CD4-positive, CD25-positive, alpha-beta regulatory T cell (primary cell): ENCODE measurements at regions not wholly inside any gene's neighbourhood (a gene's known extent, or its start where the extent isn't known, plus 50 kb on each side); places are given as distances from the start of the nearest gene placed in this dataset.
A peak's percentile ranks its signal among the peaks of the same experiment; 100 is the strongest.
"Not testable (repeated sequence)": the region's sequence is repeated elsewhere in the genome, so short reads cannot be mapped to it uniquely, and the experiment has no call there.

ENCODE experiments used
- ATAC-seq, 2 donors: fragments of 150-1000 bp; cut with Tn5 transposase; one replicate each; pipeline ENCODE4 v1.10.0; 2021; ENCODE audit warnings: low read depth in 2 of 2, moderate number of reproducible peaks in 2 of 2, moderate library complexity in 1 of 2
- DNase-seq, 3 donors: peaks; one replicate each; pipeline versions ENCODE4 v3.0.0 to v3.0.0-alpha.2; 2012 to 2022; ENCODE audit warnings: mixed read lengths in 1 of 3
- H3K27ac ChIP-seq: one replicate; pipeline ENCODE4 v1.7.0; 2013; ENCODE audit warnings: mild to moderate bottlenecking, low read length; ENCODE audit not compliant: insufficient read depth, poor library complexity, severe bottlenecking
- H3K27me3 ChIP-seq: one replicate; pipeline ENCODE4 v1.7.0; 2013; ENCODE audit warnings: low read length; ENCODE audit not compliant: control insufficient read depth, insufficient read depth
- H3K36me3 ChIP-seq: one replicate; pipeline ENCODE4 v1.7.0; 2013; ENCODE audit warnings: mild to moderate bottlenecking, low read length, moderate library complexity; ENCODE audit not compliant: control insufficient read depth, insufficient read depth
- H3K4me1 ChIP-seq: 2 replicates; pipeline ENCODE4 v1.7.0; 2013; ENCODE audit warnings: mild to moderate bottlenecking, low read length; ENCODE audit not compliant: insufficient read depth, control insufficient read depth, poor library complexity, severe bottlenecking
- H3K4me3 ChIP-seq: one replicate; pipeline ENCODE4 v1.7.0; 2013; ENCODE audit warnings: low read depth, mild to moderate bottlenecking, low read length, moderate library complexity
- H3K9me3 ChIP-seq, 2 experiments: 1 replicate in 1 of 2; 2 replicates in 1 of 2; pipeline ENCODE4 v1.7.0; 2013; ENCODE audit warnings: low read length in 2 of 2, mild to moderate bottlenecking in 1 of 2, moderate library complexity in 1 of 2; ENCODE audit not compliant: control insufficient read depth in 2 of 2
- H3K27ac Mint-ChIP-seq, 3 donors: one replicate each; pipeline ENCODE4 v1.8.0; 2020 to 2022; ENCODE audit warnings: mild to moderate bottlenecking in 3 of 3, mixed read lengths in 3 of 3, moderate library complexity in 2 of 3
- H3K27me3 Mint-ChIP-seq: one replicate; pipeline ENCODE4 v1.8.0; 2022; ENCODE audit warnings: mild to moderate bottlenecking, mixed read lengths
- H3K36me3 Mint-ChIP-seq: one replicate; pipeline ENCODE4 v1.8.0; 2020; ENCODE audit warnings: mixed read lengths
- H3K4me1 Mint-ChIP-seq, 4 donors: one replicate each; pipeline ENCODE4 v1.8.0; 2020 to 2022; ENCODE audit warnings: mixed read lengths in 4 of 4, mild to moderate bottlenecking in 1 of 4
- H3K4me3 Mint-ChIP-seq, 4 donors: one replicate each; pipeline ENCODE4 v1.8.0; 2020 to 2022; ENCODE audit warnings: mild to moderate bottlenecking in 4 of 4, mixed read lengths in 4 of 4, moderate library complexity in 3 of 4
- H3K9me3 Mint-ChIP-seq, 7 donors: one replicate each; pipeline ENCODE4 v1.8.0; 2020 to 2022; ENCODE audit warnings: mixed read lengths in 7 of 7, mild to moderate bottlenecking in 3 of 7, moderate library complexity in 2 of 7

GRCh38 chr3:104266219-104266618 is 1100.5 kb upstream of the ALCAM start:
- not testable (repeated sequence) for H3K27ac ChIP-seq, H3K27me3 Mint-ChIP-seq, H3K4me3 Mint-ChIP-seq, H3K36me3 Mint-ChIP-seq, H3K36me3 ChIP-seq, DNase-seq, H3K4me3 ChIP-seq, H3K4me1 ChIP-seq, ATAC-seq, H3K27me3 ChIP-seq, H3K9me3 ChIP-seq, H3K27ac Mint-ChIP-seq, H3K4me1 Mint-ChIP-seq
- H3K9me3 Mint-ChIP-seq, result peaks cover 0 to 11% (median 0%) of the 10 kb centered on the region in 7 donors

- DNase-seq, result no peak
Measured at GRCh38 chr3:104269771-104270170, 1096.9 kb upstream of the ALCAM start.

GRCh38 chr3:104273046-104273649 is 1093.6 kb upstream of the ALCAM start:
- H3K27me3 Mint-ChIP-seq, result no peaks in the 10 kb centered on the region
- Histone ChIP-seq H3K4me1 (no peaks in the 10 kb centered on the region), H3K27me3 (no peaks in the 10 kb centered on the region), H3K36me3 (no peaks in the 10 kb centered on the region), H3K27ac (no peak overlapping the region), H3K9me3 (no peaks in the 10 kb centered on the region), H3K4me3 (no peak overlapping the region)
- ATAC-seq, result no peak
- H3K36me3 Mint-ChIP-seq, result no peaks in the 10 kb centered on the region
- no peak for DNase-seq
- H3K4me3 Mint-ChIP-seq, result no peak overlapping the region
- no peak overlapping the region for H3K27ac Mint-ChIP-seq
- H3K4me1 Mint-ChIP-seq, result no peaks in the 10 kb centered on the region
- H3K9me3 Mint-ChIP-seq, result peaks cover under 1 to 6% (median 2%) of the 10 kb centered on the region in 7 donors

More at GRCh38 chr3:104269771-104270170, 1096.9 kb upstream of the ALCAM start:
- Mint-ChIP-seq H3K27ac (no peak overlapping the region), H3K9me3 (peaks cover 0 to 7% (median 2%) of the 10 kb centered on the region in 7 donors), H3K27me3 (no peaks in the 10 kb centered on the region), H3K4me1 (no peaks in the 10 kb centered on the region), H3K4me3 (no peak overlapping the region), H3K36me3 (no peaks in the 10 kb centered on the region)
- no peaks in the 10 kb centered on the region for H3K9me3 ChIP-seq
- no peak overlapping the region for H3K4me3 ChIP-seq
- H3K4me1 ChIP-seq, result no peaks in the 10 kb centered on the region
- no peak overlapping the region for H3K27ac ChIP-seq
- no peaks in the 10 kb centered on the region for H3K27me3 ChIP-seq
- ATAC-seq, result no peak
- H3K36me3 ChIP-seq, result no peaks in the 10 kb centered on the region

- no peaks in the 10 kb centered on the region for H3K36me3 Mint-ChIP-seq
- Histone ChIP-seq H3K27me3 (no peaks in the 10 kb centered on the region), H3K4me1 (no peaks in the 10 kb centered on the region), H3K36me3 (no peaks in the 10 kb centered on the region), H3K9me3 (no peaks in the 10 kb centered on the region), H3K4me3 (no peak overlapping the region), H3K27ac (no peak overlapping the region)
- peaks cover 0 to 4% (median 1%) of the 10 kb centered on the region in 4 donors for H3K4me1 Mint-ChIP-seq
- no peaks in the 10 kb centered on the region for H3K27me3 Mint-ChIP-seq
- H3K27ac Mint-ChIP-seq, result no peak overlapping the region
- DNase-seq (no peak), ATAC-seq (no peak)
- no peak overlapping the region for H3K4me3 Mint-ChIP-seq
- H3K9me3 Mint-ChIP-seq, result peaks cover 0 to 19% (median 5%) of the 10 kb centered on the region in 7 donors
Measured at GRCh38 chr3:104275199-104275598, 1091.5 kb upstream of the ALCAM start.

- H3K27ac Mint-ChIP-seq, result no peak overlapping the region
- DNase-seq, result peak in 1 of 3 donors; percentile 2
Measured at GRCh38 chr3:104279617-104280016, 1087.1 kb upstream of the ALCAM start.

GRCh38 chr3:104281713-104282112 is 1085.0 kb upstream of the ALCAM start:
- Mint-ChIP-seq H3K27ac (no peak overlapping the region), H3K36me3 (no peaks in the 10 kb centered on the region), H3K27me3 (no peaks in the 10 kb centered on the region), H3K4me3 (no peak overlapping the region), H3K4me1 (peaks cover 0 to 4% (median 1%) of the 10 kb centered on the region in 4 donors), H3K9me3 (peaks cover 5 to 52% (median 13%) of the 10 kb centered on the region in 7 donors)
- no peak for DNase-seq
- Histone ChIP-seq H3K9me3 (peaks cover 3 to 17% of the 10 kb centered on the region in 2 experiments), H3K27ac (no peak overlapping the region), H3K27me3 (no peaks in the 10 kb centered on the region), H3K4me1 (no peaks in the 10 kb centered on the region), H3K4me3 (no peak overlapping the region), H3K36me3 (no peaks in the 10 kb centered on the region)
- no peak for ATAC-seq

More at GRCh38 chr3:104279617-104280016, 1087.1 kb upstream of the ALCAM start:
- H3K9me3 ChIP-seq, result peaks cover 3 to 17% of the 10 kb centered on the region in 2 experiments
- Mint-ChIP-seq H3K4me3 (no peak overlapping the region), H3K36me3 (no peaks in the 10 kb centered on the region), H3K4me1 (peaks cover 0 to 4% (median 1%) of the 10 kb centered on the region in 4 donors), H3K27me3 (no peaks in the 10 kb centered on the region), H3K9me3 (peaks cover 4 to 42% (median 9%) of the 10 kb centered on the region in 7 donors)
- no peaks in the 10 kb centered on the region for H3K4me1 ChIP-seq
- H3K27ac ChIP-seq, result no peak overlapping the region
- peak overlapping the region; percentile 32 for H3K4me3 ChIP-seq
- no peaks in the 10 kb centered on the region for H3K36me3 ChIP-seq
- no peak for ATAC-seq
- H3K27me3 ChIP-seq, result no peaks in the 10 kb centered on the region

- H3K4me3 ChIP-seq, result no peak overlapping the region
- H3K27ac ChIP-seq, result no peak overlapping the region
- no peaks in the 10 kb centered on the region for H3K27me3 ChIP-seq
Measured at GRCh38 chr3:104286645-104287044, 1080.1 kb upstream of the ALCAM start.

GRCh38 chr3:104291437-104291851 is 1075.3 kb upstream of the ALCAM start:
- DNase-seq (peak in 1 of 3 donors; percentile 1), ATAC-seq (no peak)
- Mint-ChIP-seq H3K4me3 (peak overlapping the region in 2 of 4 donors; percentile 27 to 73), H3K27me3 (no peaks in the 10 kb centered on the region), H3K27ac (peak overlapping the region in 1 of 3 donors; percentile 45), H3K4me1 (peaks cover 2 to 17% (median 5%) of the 10 kb centered on the region in 4 donors), H3K9me3 (peaks cover 0 to 6% (median 4%) of the 10 kb centered on the region in 7 donors), H3K36me3 (no peaks in the 10 kb centered on the region)
- no peaks in the 10 kb centered on the region for H3K36me3 ChIP-seq
- peak overlapping the region; percentile 37 for H3K4me3 ChIP-seq
- H3K27ac ChIP-seq, result no peak overlapping the region
- H3K27me3 ChIP-seq, result no peaks in the 10 kb centered on the region
- no peaks in the 10 kb centered on the region for H3K4me1 ChIP-seq
- H3K9me3 ChIP-seq, result no peaks in the 10 kb centered on the region

More at GRCh38 chr3:104286645-104287044, 1080.1 kb upstream of the ALCAM start:
- peaks cover 0 to 6% (median 1%) of the 10 kb centered on the region in 4 donors for H3K4me1 Mint-ChIP-seq
- no peak for DNase-seq
- Histone ChIP-seq H3K9me3 (peaks cover under 1 to 10% of the 10 kb centered on the region in 2 experiments), H3K36me3 (no peaks in the 10 kb centered on the region), H3K4me1 (no peaks in the 10 kb centered on the region)
- ATAC-seq, result no peak
- no peaks in the 10 kb centered on the region for H3K27me3 Mint-ChIP-seq
- H3K36me3 Mint-ChIP-seq, result no peaks in the 10 kb centered on the region
- H3K27ac Mint-ChIP-seq, result no peak overlapping the region
- peaks cover 3 to 33% (median 8%) of the 10 kb centered on the region in 7 donors for H3K9me3 Mint-ChIP-seq
- H3K4me3 Mint-ChIP-seq, result no peak overlapping the region
